Mesothelial cell of epicardium (in vitro differentiated cells): ENCODE measurements at regions not wholly inside any gene's neighbourhood (a gene's known extent, or its start where the extent isn't known, plus 50 kb on each side); places are given as distances from the start of the nearest gene placed in this dataset.

ENCODE experiments used
- DNase-seq, 2 experiments: peaks; one replicate each; pipeline ENCODE4 v3.0.0; 2021; ENCODE audit warnings: low spot score in 2 of 2; ENCODE audit not compliant: unreplicated experiment in 2 of 2
- H3K27ac Mint-ChIP-seq: 2 replicates; pipeline ENCODE4 v1.8.0; 2021; ENCODE audit warnings: mixed read lengths
- H3K27me3 Mint-ChIP-seq: 2 replicates; pipeline ENCODE4 v1.8.0; 2021; ENCODE audit warnings: low read depth, mixed read lengths
- H3K36me3 Mint-ChIP-seq: 2 replicates; pipeline ENCODE4 v1.8.0; 2021; ENCODE audit warnings: mixed read lengths
- H3K4me1 Mint-ChIP-seq: 2 replicates; pipeline ENCODE4 v1.8.0; 2021; ENCODE audit warnings: mixed read lengths
- H3K4me3 Mint-ChIP-seq: 2 replicates; pipeline ENCODE4 v1.8.0; 2021; ENCODE audit warnings: mild to moderate bottlenecking, moderate library complexity, mixed read lengths
- H3K9me3 Mint-ChIP-seq: 2 replicates; pipeline ENCODE4 v1.8.0; 2021; ENCODE audit warnings: mixed read lengths
- TF ChIP-seq, protein P1 (sequence below): fragments of 200-600 bp; sonication (generic); IDR thresholded peaks from one replicate; pipeline ENCODE4 v1.5.0; 2021; ENCODE audit warnings: antibody characterized with exemption; ENCODE audit not compliant: unreplicated experiment

DNA sequence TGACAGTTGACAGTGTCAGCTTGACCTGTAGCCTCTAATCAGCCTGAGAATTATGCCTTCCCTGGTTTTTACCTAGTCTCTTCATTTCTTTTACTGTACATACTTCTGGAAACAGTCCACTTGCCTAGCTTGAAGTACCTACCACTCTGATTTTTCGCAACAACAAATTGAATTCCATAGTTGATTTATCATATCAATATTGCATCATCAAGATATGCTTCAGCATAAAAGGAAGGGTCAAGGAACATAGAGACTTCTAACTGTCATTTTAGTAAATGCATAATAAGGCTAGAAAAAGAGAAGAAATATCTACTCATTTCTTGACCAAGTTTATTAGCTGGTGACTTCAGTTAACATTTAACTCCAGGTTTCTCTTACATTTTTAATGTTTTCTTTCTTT lies 174.2 kb upstream of the FAR2 start:
- Mint-ChIP-seq H3K36me3 (no peaks in the 10 kb centered on the region), H3K27ac (no peak overlapping the region), H3K9me3 (peaks cover 24% of the 10 kb centered on the region), H3K27me3 (no peaks in the 10 kb centered on the region), H3K4me1 (peaks cover 4% of the 10 kb centered on the region), H3K4me3 (no peak overlapping the region)
- DNase-seq: no peak
- TF ChIP-seq, protein P1, sequence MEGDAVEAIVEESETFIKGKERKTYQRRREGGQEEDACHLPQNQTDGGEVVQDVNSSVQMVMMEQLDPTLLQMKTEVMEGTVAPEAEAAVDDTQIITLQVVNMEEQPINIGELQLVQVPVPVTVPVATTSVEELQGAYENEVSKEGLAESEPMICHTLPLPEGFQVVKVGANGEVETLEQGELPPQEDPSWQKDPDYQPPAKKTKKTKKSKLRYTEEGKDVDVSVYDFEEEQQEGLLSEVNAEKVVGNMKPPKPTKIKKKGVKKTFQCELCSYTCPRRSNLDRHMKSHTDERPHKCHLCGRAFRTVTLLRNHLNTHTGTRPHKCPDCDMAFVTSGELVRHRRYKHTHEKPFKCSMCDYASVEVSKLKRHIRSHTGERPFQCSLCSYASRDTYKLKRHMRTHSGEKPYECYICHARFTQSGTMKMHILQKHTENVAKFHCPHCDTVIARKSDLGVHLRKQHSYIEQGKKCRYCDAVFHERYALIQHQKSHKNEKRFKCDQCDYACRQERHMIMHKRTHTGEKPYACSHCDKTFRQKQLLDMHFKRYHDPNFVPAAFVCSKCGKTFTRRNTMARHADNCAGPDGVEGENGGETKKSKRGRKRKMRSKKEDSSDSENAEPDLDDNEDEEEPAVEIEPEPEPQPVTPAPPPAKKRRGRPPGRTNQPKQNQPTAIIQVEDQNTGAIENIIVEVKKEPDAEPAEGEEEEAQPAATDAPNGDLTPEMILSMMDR: no peak

GRCh38 chr12:28975564-28976340 lies 173.3 kb upstream of the FAR2 start:
- no peak for DNase-seq
- no peak overlapping the region for H3K4me3 Mint-ChIP-seq
- peaks cover 4% of the 10 kb centered on the region for H3K4me1 Mint-ChIP-seq
- peak overlapping the region; percentile 7 for H3K27ac Mint-ChIP-seq
- H3K27me3 Mint-ChIP-seq: no peaks in the 10 kb centered on the region
- TF ChIP-seq, protein P1: no peak
- peaks cover 24% of the 10 kb centered on the region for H3K9me3 Mint-ChIP-seq
- H3K36me3 Mint-ChIP-seq: no peaks in the 10 kb centered on the region

- H3K27ac Mint-ChIP-seq: no peak overlapping the region
- H3K36me3 Mint-ChIP-seq: no peaks in the 10 kb centered on the region
- no peak for DNase-seq
- H3K27me3 Mint-ChIP-seq: peaks cover 2% of the 10 kb centered on the region
- H3K4me1 Mint-ChIP-seq: peaks cover 4% of the 10 kb centered on the region
- no peak overlapping the region for H3K4me3 Mint-ChIP-seq
- TF ChIP-seq, protein P1: no peak
- peaks cover 15% of the 10 kb centered on the region for H3K9me3 Mint-ChIP-seq
Observed at GRCh38 chr12:28980436-28980835, 168.6 kb upstream of the FAR2 start.

DNA sequence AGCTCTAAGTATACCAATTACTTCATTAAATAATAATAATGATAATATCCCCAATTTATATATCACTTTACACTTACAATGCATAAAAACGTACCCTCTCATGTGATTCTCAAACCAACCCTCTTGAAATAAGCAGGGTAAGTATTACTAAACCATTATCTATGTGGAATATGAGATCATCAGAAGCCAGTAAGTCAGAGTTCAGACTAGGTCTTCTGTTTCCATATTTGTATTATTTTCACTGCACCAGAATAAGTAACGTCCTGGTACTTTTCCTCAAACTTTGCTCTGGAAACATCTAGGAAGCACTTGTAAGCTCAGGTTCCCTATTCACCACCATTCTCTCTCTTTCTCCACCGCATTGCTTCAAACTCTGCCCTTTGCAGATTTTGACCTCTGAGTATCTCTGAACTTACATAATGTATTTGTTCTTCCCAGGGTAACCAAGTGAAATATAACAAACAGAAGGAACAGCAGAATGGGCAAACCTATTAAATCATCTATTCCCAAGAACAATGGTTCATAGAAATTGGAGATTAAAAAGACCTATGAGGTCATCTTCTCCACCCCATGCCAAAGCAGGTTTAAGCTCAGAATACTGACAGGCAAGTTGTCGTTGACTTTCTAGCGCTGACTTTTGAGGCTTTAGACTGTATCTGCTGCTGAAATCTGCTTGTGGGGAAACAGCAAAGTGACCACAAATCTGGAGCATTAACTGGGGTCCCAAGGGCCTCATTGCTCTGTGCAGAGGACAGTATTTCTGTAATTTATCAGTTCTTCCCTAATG lies 161.3 kb upstream of the FAR2 start:
- TF ChIP-seq, protein P1: no peak
- H3K27ac Mint-ChIP-seq: no peak overlapping the region
- no peak overlapping the region for H3K4me3 Mint-ChIP-seq
- DNase-seq: no peak
- H3K27me3 Mint-ChIP-seq: peaks cover 2% of the 10 kb centered on the region
- no peaks in the 10 kb centered on the region for H3K36me3 Mint-ChIP-seq
- no peaks in the 10 kb centered on the region for H3K9me3 Mint-ChIP-seq
- peaks cover 18% of the 10 kb centered on the region for H3K4me1 Mint-ChIP-seq

- Mint-ChIP-seq H3K4me1 (peaks cover 18% of the 10 kb centered on the region), H3K4me3 (no peak overlapping the region), H3K27ac (peak overlapping the region; percentile 37), H3K9me3 (no peaks in the 10 kb centered on the region), H3K27me3 (peaks cover 2% of the 10 kb centered on the region), H3K36me3 (no peaks in the 10 kb centered on the region)
- TF ChIP-seq, protein P1: no peak
- no peak for DNase-seq
Observed at GRCh38 chr12:28988325-28988704, 160.8 kb upstream of the FAR2 start.
